ENCODE measurements at regions not wholly inside any gene's neighbourhood (a gene's known extent, or its start where the extent isn't known, plus 50 kb on each side); places are given as distances from the start of the nearest gene placed in this dataset.

DNA sequence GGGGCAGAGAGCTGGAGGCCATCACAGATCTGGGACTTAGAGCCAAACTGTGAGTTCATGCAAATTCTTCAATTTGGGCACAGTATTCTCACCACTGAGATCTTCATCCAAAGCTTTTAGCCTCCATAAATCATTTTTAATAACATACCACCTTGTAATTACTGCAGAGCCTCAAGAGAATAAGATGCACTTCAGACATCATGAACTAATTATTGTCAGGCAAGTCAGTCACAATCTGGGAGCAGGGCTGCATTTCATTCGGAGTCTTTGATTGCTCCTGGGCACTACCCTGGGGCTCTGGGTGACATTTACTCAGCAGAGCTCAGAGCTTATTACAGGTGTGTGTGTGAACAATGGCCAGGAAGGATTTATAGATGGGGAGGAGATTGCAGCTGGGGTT is 623.7 kb downstream of the PTPRU start:
- Histone ChIP-seq H3K4me3 (ENCODE audit: insufficient read depth, low read depth, low read length) (no peak overlapping the region), H3K36me3 (ENCODE audit: insufficient read depth, low read length) (no peaks in the 10 kb centered on the region), H3K27ac (ENCODE audit: low read depth, low read length) (no peak overlapping the region), H3K4me1 (ENCODE audit: insufficient read depth, low read length) (no peaks in the 10 kb centered on the region), H3K27me3 (ENCODE audit: insufficient read depth, low read length) (peaks cover 1% of the 10 kb centered on the region), H3K79me2 (ENCODE audit: insufficient read depth, low read length) (no peaks in the 10 kb centered on the region), H3K4me2 (ENCODE audit: low read length) (no peak overlapping the region), H3K9me3 (ENCODE audit: insufficient read depth, low read depth, low read length) (peaks cover 10% of the 10 kb centered on the region), H4K20me1 (ENCODE audit: insufficient read depth, low read length) (no peaks in the 10 kb centered on the region), H2AFZ (ENCODE audit: low read depth, low read length) (no peak overlapping the region), H3K9ac (ENCODE audit: low read length) (no peak overlapping the region)
- TF ChIP-seq EZH2 (IDR thresholded peaks at IDR 0.05; ENCODE audit: insufficient read depth, low read length) = no peak
- TF ChIP-seq, protein P1, sequence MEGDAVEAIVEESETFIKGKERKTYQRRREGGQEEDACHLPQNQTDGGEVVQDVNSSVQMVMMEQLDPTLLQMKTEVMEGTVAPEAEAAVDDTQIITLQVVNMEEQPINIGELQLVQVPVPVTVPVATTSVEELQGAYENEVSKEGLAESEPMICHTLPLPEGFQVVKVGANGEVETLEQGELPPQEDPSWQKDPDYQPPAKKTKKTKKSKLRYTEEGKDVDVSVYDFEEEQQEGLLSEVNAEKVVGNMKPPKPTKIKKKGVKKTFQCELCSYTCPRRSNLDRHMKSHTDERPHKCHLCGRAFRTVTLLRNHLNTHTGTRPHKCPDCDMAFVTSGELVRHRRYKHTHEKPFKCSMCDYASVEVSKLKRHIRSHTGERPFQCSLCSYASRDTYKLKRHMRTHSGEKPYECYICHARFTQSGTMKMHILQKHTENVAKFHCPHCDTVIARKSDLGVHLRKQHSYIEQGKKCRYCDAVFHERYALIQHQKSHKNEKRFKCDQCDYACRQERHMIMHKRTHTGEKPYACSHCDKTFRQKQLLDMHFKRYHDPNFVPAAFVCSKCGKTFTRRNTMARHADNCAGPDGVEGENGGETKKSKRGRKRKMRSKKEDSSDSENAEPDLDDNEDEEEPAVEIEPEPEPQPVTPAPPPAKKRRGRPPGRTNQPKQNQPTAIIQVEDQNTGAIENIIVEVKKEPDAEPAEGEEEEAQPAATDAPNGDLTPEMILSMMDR (IDR thresholded peaks at IDR 0.05; ENCODE audit: insufficient read depth, low read depth, low read length) = no peak
- H3K27ac Mint-ChIP-seq (ENCODE audit: unreplicated experiment) = no peak overlapping the region
- no peak overlapping the region for H3K4me3 Mint-ChIP-seq (ENCODE audit: unreplicated experiment)
- peaks cover 11% of the 10 kb centered on the region for H3K4me1 Mint-ChIP-seq (ENCODE audit: low read depth, unreplicated experiment)
- DNase-seq (ENCODE audit: low read depth) = no peak
- H3K27me3 Mint-ChIP-seq (ENCODE audit: low read depth, unreplicated experiment) = peaks cover 3% of the 10 kb centered on the region
- FAIRE-seq = no peak
- no peaks in the 10 kb centered on the region for H3K36me3 Mint-ChIP-seq (ENCODE audit: low read depth, unreplicated experiment)
- H3K9me3 Mint-ChIP-seq (ENCODE audit: unreplicated experiment) = peaks cover 11% of the 10 kb centered on the region

DNA sequence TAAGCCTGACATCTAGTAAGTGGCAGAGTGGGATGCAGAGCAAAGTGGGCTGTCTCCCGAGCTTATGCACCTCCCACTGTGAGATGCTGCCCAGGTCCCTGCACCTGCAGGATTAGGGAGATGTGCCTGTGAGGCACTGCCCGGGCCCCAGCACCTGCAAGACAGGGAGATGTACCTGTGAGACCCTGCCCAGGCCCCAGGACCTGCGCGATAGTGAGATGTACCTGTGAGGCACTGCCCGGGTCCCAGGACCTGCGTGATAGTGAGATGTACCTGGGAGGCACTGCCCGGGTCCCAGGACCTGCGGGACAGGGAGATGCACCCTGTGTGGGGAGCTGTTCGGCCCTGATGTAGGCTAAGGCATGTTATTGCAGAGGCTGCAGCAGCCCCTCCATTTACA is 622.8 kb downstream of the PTPRU start:
- no peaks in the 10 kb centered on the region for H3K36me3 Mint-ChIP-seq (ENCODE audit: low read depth, unreplicated experiment)
- Histone ChIP-seq H4K20me1 (ENCODE audit: insufficient read depth, low read length) (no peaks in the 10 kb centered on the region), H3K4me3 (ENCODE audit: insufficient read depth, low read depth, low read length) (no peak overlapping the region), H2AFZ (ENCODE audit: low read depth, low read length) (no peak overlapping the region), H3K9me3 (ENCODE audit: insufficient read depth, low read depth, low read length) (peaks cover 10% of the 10 kb centered on the region), H3K36me3 (ENCODE audit: insufficient read depth, low read length) (no peaks in the 10 kb centered on the region), H3K4me1 (ENCODE audit: insufficient read depth, low read length) (no peaks in the 10 kb centered on the region), H3K9ac (ENCODE audit: low read length) (no peak overlapping the region), H3K4me2 (ENCODE audit: low read length) (no peak overlapping the region), H3K79me2 (ENCODE audit: insufficient read depth, low read length) (no peaks in the 10 kb centered on the region), H3K27ac (ENCODE audit: low read depth, low read length) (no peak overlapping the region), H3K27me3 (ENCODE audit: insufficient read depth, low read length) (peaks cover 2% of the 10 kb centered on the region)
- H3K27ac Mint-ChIP-seq (ENCODE audit: unreplicated experiment) = no peak overlapping the region
- H3K4me3 Mint-ChIP-seq (ENCODE audit: unreplicated experiment) = no peak overlapping the region
- TF ChIP-seq, protein P1 (IDR thresholded peaks at IDR 0.05; ENCODE audit: insufficient read depth, low read depth, low read length) = no peak
- FAIRE-seq = no peak
- H3K9me3 Mint-ChIP-seq (ENCODE audit: unreplicated experiment) = peaks cover 11% of the 10 kb centered on the region
- H3K27me3 Mint-ChIP-seq (ENCODE audit: low read depth, unreplicated experiment) = peaks cover 3% of the 10 kb centered on the region
- DNase-seq (ENCODE audit: low read depth) = no peak
- H3K4me1 Mint-ChIP-seq (ENCODE audit: low read depth, unreplicated experiment) = peaks cover 8% of the 10 kb centered on the region

DNA sequence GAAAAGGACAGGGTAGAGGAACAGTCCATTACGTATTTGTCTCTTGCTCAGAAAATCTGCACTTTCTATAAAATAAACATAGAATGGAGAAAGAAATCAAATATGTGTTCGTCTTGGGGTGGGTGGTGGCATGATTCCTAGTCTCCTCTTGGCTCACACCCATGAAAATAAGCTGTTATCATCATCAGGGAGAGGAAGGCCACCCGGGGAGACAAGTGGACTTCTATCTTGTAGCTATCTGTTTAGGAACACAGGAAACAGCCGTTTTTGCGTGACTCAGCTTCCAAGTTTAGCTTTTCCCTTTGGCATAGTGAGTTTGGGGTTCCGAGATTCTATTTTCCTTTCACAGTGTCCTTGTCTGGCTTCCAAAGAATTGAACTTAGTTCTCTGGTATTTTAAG is 622.3 kb downstream of the PTPRU start:
- peaks cover 11% of the 10 kb centered on the region for H3K9me3 Mint-ChIP-seq (ENCODE audit: unreplicated experiment)
- Histone ChIP-seq H3K36me3 (ENCODE audit: insufficient read depth, low read length) (no peaks in the 10 kb centered on the region), H3K27ac (ENCODE audit: low read depth, low read length) (no peak overlapping the region), H4K20me1 (ENCODE audit: insufficient read depth, low read length) (no peaks in the 10 kb centered on the region), H3K9ac (ENCODE audit: low read length) (no peak overlapping the region), H3K27me3 (ENCODE audit: insufficient read depth, low read length) (peaks cover 2% of the 10 kb centered on the region), H3K4me2 (ENCODE audit: low read length) (no peak overlapping the region), H3K4me1 (ENCODE audit: insufficient read depth, low read length) (no peaks in the 10 kb centered on the region), H3K9me3 (ENCODE audit: insufficient read depth, low read depth, low read length) (peaks cover 10% of the 10 kb centered on the region), H2AFZ (ENCODE audit: low read depth, low read length) (no peak overlapping the region), H3K4me3 (ENCODE audit: insufficient read depth, low read depth, low read length) (no peak overlapping the region), H3K79me2 (ENCODE audit: insufficient read depth, low read length) (no peaks in the 10 kb centered on the region)
- DNase-seq (ENCODE audit: low read depth) (no peak), FAIRE-seq (no peak)
- no peak overlapping the region for H3K4me3 Mint-ChIP-seq (ENCODE audit: unreplicated experiment)
- peaks cover 8% of the 10 kb centered on the region for H3K4me1 Mint-ChIP-seq (ENCODE audit: low read depth, unreplicated experiment)
- no peaks in the 10 kb centered on the region for H3K36me3 Mint-ChIP-seq (ENCODE audit: low read depth, unreplicated experiment)
- H3K27me3 Mint-ChIP-seq (ENCODE audit: low read depth, unreplicated experiment) = peaks cover 3% of the 10 kb centered on the region
- TF ChIP-seq, protein P1 (IDR thresholded peaks at IDR 0.05; ENCODE audit: insufficient read depth, low read depth, low read length) = no peak
- TF ChIP-seq EZH2 (IDR thresholded peaks at IDR 0.05; ENCODE audit: insufficient read depth, low read length) = no peak
- H3K27ac Mint-ChIP-seq (ENCODE audit: unreplicated experiment) = no peak overlapping the region
